Smooth muscle cell (in vitro differentiated cells): ENCODE measurements at regions not wholly inside any gene's neighbourhood (a gene's known extent, or its start where the extent isn't known, plus 50 kb on each side); places are given as distances from the start of the nearest gene placed in this dataset.
"Not testable (repeated sequence)": the region's sequence is repeated elsewhere in the genome, so short reads cannot be mapped to it uniquely, and the experiment has no call there.

ENCODE experiments used
- DNase-seq: peaks from one replicate; lab custom pipeline; 2025; ENCODE audit not compliant: unreplicated experiment; lab: John Stamatoyannopoulos, UW
- H2AFZ ChIP-seq: fragments of 200-600 bp; sonication (generic); 2 replicates; pipeline ENCODE4 v1.6.0; 2016; ENCODE audit warnings: antibody characterized with exemption, low read depth, mild to moderate bottlenecking
- H3F3A ChIP-seq: fragments of 200-600 bp; sonication (generic); 2 replicates; pipeline ENCODE4 v1.6.0; 2017; ENCODE audit warnings: antibody characterized with exemption, low read depth
- H3K27ac ChIP-seq: fragments of 200-600 bp; sonication (generic); 2 replicates; pipeline ENCODE4 v1.5.1; 2016; ENCODE audit warnings: low read depth, mild to moderate bottlenecking
- H3K27me3 ChIP-seq: fragments of 200-600 bp; sonication (generic); 2 replicates; pipeline ENCODE4 v1.6.1; 2016; ENCODE audit warnings: low read depth, mild to moderate bottlenecking
- H3K36me3 ChIP-seq: fragments of 200-600 bp; sonication (generic); 2 replicates; pipeline ENCODE4 v1.5.1; 2016; ENCODE audit warnings: low read depth
- H3K4me1 ChIP-seq: fragments of 200-600 bp; sonication (generic); 2 replicates; pipeline ENCODE4 v1.5.1; 2016; ENCODE audit warnings: low read depth
- H3K4me2 ChIP-seq: fragments of 200-600 bp; sonication (generic); 2 replicates; pipeline ENCODE4 v1.6.0; 2016; ENCODE audit warnings: mild to moderate bottlenecking
- H3K4me3 ChIP-seq: fragments of 200-600 bp; sonication (generic); 2 replicates; pipeline ENCODE4 v1.5.1; 2016; ENCODE audit warnings: mild to moderate bottlenecking
- H3K79me2 ChIP-seq: fragments of 200-600 bp; sonication (generic); 2 replicates; pipeline ENCODE4 v1.6.0; 2016; ENCODE audit warnings: low read depth, mild to moderate bottlenecking
- H3K9ac ChIP-seq: fragments of 200-600 bp; sonication (generic); 2 replicates; pipeline ENCODE4 v1.6.0; 2016; ENCODE audit warnings: low read depth
- H3K9me3 ChIP-seq: fragments of 200-600 bp; sonication (generic); replicated peaks from 2 replicates; pipeline ENCODE4 v1.5.1; 2016; ENCODE audit warnings: low read depth
- H4K20me1 ChIP-seq: fragments of 200-600 bp; sonication (generic); 2 replicates; pipeline ENCODE4 v1.6.0; 2016; ENCODE audit warnings: low read depth
- CTCF ChIP-seq: fragments of 200-600 bp; sonication (generic); IDR thresholded peaks from 2 replicates; pipeline ENCODE4 v1.5.1; 2017; ENCODE audit warnings: borderline replicate concordance, mild to moderate bottlenecking, antibody characterized with exemption; ENCODE audit not compliant: insufficient read depth, poor library complexity, severe bottlenecking
- WGBS: methylation state at CpG from one replicate; pipeline ENCODE4 v1.1.7; 2016; ENCODE audit warnings: low lambda C conversion rate; 5-methylcytosine and 5-hydroxymethylcytosine counted together

- Histone ChIP-seq H3K27ac (no peak overlapping the region), H4K20me1 (no peaks in the 10 kb centered on the region), H3K4me3 (no peak overlapping the region), H3K4me2 (no peak overlapping the region), H3K4me1 (no peaks in the 10 kb centered on the region), H3K36me3 (no peaks in the 10 kb centered on the region), H3F3A (no peaks in the 10 kb centered on the region), H2AFZ (no peak overlapping the region), H3K79me2 (no peaks in the 10 kb centered on the region), H3K9ac (no peak overlapping the region), H3K27me3 (no peaks in the 10 kb centered on the region), H3K9me3 (no peaks in the 10 kb centered on the region)
- TF ChIP-seq CTCF, result no peak
- no peak for DNase-seq
- 93% methylated on average over 13 of the region's 13 CpGs for WGBS
These were observed 83.9 kb upstream of the RET start for GRCh38 chr10:42992957-42993390.

- H3K4me3 ChIP-seq, H3K9me3 ChIP-seq, H3K9ac ChIP-seq, H3K27ac ChIP-seq, DNase-seq, H3K36me3 ChIP-seq, H3F3A ChIP-seq, H4K20me1 ChIP-seq, H3K27me3 ChIP-seq, H3K79me2 ChIP-seq, H3K4me2 ChIP-seq, H2AFZ ChIP-seq, H3K4me1 ChIP-seq: not testable (repeated sequence)
- 100% methylated on average over 1 of the region's 2 CpGs for WGBS
These were observed 82.0 kb upstream of the RET start for GRCh38 chr10:42994909-42995308.

- WGBS, result 88% methylated on average over 2 of the region's 2 CpGs
- H4K20me1 ChIP-seq, result no peaks in the 10 kb centered on the region
- H3K4me1 ChIP-seq, result no peaks in the 10 kb centered on the region
These were observed 81.3 kb upstream of the RET start for GRCh38 chr10:42995537-42995936.

GRCh38 chr10:42996588-42996987 is 80.3 kb upstream of the RET start:
- no peak overlapping the region for H3K9ac ChIP-seq
- no peaks in the 10 kb centered on the region for H3F3A ChIP-seq
- WGBS, result 87% methylated on average over 5 of the region's 5 CpGs
- no peaks in the 10 kb centered on the region for H3K79me2 ChIP-seq
- H3K4me1 ChIP-seq, result no peaks in the 10 kb centered on the region
- no peak for DNase-seq
- no peak for TF ChIP-seq CTCF
- H3K27me3 ChIP-seq, result no peaks in the 10 kb centered on the region
- no peak overlapping the region for H3K4me3 ChIP-seq
- H2AFZ ChIP-seq, result no peak overlapping the region
- no peaks in the 10 kb centered on the region for H3K36me3 ChIP-seq
- no peaks in the 10 kb centered on the region for H4K20me1 ChIP-seq
- H3K27ac ChIP-seq, result no peak overlapping the region
- H3K4me2 ChIP-seq, result no peak overlapping the region
- no peaks in the 10 kb centered on the region for H3K9me3 ChIP-seq

More at GRCh38 chr10:42995537-42995936, 81.3 kb upstream of the RET start:
- H2AFZ ChIP-seq, result no peak overlapping the region
- no peaks in the 10 kb centered on the region for H3K79me2 ChIP-seq
- H3K27ac ChIP-seq, result no peak overlapping the region
- no peaks in the 10 kb centered on the region for H3K36me3 ChIP-seq
- H3K4me2 ChIP-seq, result no peak overlapping the region
- TF ChIP-seq CTCF, result no peak
- H3K27me3 ChIP-seq, result no peaks in the 10 kb centered on the region
- no peaks in the 10 kb centered on the region for H3K9me3 ChIP-seq
- no peak overlapping the region for H3K9ac ChIP-seq
- H3K4me3 ChIP-seq, result no peak overlapping the region
- no peaks in the 10 kb centered on the region for H3F3A ChIP-seq
- no peak for DNase-seq
